ENCODE measurements at regions not wholly inside any gene's neighbourhood (a gene's known extent, or its start where the extent isn't known, plus 50 kb on each side); places are given as distances from the start of the nearest gene placed in this dataset.

DNA sequence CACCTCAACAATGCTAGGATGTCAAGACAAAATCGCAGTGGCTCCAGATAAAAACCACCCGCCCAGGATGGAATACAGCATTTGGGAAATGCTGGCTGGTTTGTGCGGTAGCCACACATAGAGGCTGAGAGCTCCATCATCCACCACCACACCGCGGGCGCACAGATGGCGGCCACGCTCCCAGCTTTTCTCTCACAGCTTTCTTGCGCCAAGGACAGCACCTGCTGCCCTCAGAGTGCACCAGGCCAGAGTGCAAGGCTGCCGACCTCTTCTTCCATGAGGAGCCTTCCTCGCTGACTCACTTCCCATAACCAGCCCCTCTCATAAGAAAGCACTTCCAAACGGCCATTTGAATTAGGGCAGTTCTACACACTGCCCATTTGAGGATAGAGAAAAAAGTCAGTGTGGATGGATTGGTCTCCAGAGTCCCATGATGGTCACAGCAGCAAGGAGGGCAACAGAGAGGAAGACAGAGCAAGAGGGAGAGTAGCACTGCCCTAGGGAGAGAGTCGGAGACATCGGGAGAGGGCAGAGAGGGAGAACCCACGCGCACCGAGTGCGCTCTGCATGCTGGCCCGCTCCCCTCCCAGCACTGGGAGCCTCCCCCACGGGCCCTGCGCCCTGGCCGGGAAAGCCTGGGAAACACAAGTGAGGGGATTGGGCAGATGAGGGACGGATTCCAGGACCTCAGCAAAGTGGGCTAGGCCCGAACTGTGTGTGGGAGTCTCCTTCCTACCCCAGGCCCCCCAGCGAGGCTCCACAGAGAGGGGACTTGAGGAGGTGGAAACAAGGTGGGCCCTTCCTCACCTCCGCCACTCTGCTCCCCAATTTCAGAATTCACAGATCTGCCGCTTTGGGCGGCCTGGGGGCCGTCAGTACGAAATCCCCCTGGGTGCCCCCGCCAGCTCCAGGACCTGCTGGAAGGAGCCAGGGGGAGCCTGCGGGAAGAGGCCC lies 156.9 kb downstream of the USP12 start:
- no peak for DNase-seq (ENCODE audit: low spot score)

DNA sequence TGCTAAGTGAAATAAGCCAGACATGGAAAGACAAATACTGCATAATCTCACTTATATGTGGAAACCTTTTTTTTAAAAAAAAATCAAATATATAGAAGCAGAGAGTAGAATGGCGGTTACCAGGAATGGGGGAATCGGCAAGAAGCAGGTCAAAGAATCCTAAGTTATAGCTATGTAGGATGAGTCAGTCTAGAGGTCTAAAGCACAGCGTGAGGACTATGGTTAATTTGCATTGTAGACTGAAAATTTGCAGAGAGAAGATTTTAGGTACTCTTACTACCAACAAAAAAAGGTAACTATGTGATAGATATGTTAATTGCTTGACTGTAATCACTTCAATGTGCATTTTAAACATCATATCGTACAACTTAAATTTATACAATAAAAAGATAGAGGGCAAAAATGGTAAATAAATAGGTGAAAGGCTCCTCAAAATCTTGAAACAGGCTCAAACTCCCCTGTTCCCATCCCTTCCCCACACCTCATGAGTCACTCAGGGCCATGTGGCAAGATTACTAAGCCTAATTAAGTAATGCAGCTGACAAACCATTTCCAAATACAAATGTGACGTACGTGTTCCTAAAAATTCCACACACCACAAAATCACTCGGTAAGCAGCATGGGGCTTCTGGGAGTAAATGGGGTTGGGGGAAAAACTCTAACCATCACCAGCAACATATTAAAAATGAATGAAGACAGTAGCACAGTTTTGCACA lies 159.0 kb downstream of the USP12 start:
- no peak for DNase-seq (ENCODE audit: low spot score)

DNA sequence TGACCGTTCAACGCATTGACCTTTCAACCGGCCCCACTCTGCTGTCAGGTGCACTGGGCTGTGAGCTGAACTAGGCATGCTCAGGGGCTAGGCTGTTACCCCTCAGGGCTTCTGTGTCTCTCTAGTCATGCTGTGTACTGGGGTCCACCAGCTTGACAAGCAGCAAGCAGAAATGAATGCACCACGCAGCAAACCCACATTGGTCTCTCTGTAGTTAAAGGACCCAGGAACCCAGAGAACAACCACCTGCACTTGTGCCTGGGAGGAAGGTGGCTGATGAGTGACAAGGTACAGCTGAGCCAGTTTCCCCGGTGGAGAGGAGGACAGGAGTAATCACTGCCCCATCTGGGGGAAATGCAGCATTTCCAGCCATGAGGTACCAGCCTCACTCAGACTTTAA lies 159.9 kb downstream of the USP12 start:
- no peak for DNase-seq (ENCODE audit: low spot score)

DNA sequence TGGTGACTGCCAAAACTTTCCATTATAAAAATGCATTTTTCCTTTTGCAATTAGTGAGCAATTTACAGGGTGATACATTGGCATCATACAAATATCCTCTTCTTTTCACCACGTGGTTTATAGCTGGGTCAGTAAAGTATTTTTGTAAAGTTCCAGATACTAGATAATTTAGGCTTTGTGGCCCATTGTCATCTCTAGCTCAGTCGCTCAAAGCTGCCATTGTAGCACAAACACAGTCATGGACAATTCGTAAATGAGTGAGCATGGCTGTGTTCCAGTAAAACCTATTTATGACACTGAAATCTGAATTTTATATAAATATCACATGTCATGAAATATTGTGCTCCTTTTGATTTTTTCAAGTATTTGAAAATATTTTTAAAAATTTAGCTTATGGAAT lies 162.9 kb downstream of the USP12 start:
- DNase-seq (ENCODE audit: low spot score), result no peak

DNA sequence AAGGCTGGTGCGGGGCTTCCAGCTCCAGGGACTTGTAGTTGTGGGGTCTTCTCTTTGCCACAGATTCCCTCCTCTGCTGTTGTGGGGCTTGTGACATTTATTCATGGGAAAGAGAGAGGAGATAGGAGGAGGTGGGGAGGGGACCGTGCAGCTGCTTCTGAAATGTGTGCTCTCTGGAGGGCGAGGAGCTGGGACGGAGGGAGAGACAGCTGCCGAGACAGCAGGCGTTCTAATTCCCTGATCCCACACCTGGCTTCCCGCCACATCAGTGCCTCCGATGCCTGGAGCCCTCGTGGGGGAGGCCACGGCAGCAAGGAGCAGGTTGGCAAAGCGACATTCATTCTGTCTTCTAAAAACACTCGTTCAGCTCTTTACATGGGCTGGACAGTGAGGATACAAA lies 164.4 kb downstream of the USP12 start:
- peak; percentile 84 for DNase-seq (ENCODE audit: low spot score)

DNA sequence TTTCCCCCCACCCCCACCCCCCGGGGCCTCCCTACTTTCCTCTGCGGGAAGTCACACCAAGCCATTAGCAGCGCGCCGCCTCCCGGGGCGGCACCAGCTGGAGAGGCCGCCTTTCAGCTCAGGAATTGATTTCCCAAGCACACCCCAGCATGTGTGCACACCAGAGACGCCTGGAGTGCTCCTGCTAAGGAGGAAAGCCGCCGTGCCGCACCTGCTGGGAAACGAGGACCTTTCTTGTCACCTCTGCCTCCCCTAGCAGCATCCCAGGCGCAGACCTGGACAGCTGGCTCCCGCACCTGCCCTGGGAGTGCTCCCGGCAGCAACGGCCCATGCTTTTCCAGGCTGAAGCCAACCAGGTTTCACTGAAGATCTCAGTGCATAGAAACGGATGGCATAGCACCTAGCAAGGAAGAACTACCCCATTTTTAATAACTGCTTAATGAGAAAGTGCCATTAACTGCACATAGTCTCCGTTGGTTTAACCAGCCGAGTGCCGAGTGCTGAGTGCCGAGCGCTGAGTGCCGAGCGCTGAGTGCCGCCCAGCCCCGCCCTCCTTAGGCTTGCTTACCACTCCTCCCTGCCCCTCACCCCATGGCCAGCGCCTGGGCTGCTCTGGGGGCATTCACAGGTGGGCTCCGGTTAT lies 165.0 kb downstream of the USP12 start:
- DNase-seq (ENCODE audit: low spot score), result peak; percentile 72

DNA sequence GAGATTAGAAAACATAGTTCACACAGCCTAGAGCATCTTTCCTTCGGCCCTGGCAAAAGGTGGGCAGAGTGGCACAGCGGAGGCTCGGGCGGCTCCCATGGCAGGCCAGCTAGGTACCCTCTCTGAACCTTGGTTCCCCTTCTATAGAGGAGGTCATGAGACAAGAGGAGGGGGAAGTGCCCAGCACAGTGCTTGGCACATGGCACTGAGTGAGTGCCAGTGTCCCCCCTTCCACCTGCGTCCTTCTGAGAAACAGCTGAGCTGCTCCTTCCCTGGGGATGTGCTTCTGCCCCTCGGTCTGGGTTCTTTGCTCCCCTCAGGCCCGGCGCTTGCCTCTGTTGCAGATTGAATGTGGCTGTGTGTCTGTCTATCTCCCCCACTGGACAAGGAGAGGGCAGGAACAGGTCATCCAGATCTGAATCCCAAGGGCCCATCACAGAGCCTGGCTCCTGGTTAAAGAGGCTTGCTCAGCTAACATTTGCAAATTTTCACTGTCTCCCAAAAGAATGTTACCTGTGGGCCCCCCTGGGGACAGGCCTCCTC lies 165.6 kb downstream of the USP12 start:
- no peak for DNase-seq (ENCODE audit: low spot score)

DNA sequence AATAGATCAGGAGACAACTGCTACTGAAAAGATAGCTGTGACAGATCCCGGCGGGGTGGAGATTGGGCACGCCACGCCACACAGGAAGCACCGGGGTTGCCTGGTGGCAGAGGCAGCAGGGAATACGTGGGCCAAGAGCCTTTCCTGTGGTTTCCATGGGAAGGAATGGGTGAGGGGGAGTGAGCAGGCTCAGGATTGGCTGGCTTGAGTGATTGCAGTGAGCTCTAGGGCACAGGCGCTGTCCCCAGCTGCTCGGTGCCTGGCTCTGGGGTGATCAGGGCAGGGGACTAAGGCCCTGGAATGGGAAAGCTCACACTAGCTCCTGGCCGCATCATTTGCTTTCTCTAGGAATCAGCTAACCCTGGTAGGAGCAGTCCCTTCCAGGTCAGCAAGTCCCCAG lies 166.1 kb downstream of the USP12 start:
- no peak for DNase-seq (ENCODE audit: low spot score)

DNA sequence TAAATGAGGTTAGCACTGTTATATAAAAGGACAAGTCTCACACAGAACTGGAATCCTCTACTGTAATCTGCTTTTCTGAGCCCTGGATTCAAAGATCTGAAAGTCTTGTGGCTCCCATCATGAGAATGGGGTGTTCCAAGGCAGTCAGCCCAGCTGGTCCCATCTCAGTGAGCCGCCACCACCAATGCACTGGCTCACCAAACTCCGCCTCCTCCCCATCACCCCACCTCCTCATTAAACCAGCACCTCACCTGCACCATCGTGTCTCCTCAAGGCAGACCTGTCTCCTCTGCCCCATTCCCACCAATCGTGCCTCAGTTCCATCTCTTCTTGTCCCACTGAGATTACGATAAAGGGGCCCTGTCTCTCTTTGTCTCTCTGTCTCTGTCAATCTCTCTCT lies 166.7 kb downstream of the USP12 start:
- DNase-seq (ENCODE audit: low spot score), result no peak

DNA sequence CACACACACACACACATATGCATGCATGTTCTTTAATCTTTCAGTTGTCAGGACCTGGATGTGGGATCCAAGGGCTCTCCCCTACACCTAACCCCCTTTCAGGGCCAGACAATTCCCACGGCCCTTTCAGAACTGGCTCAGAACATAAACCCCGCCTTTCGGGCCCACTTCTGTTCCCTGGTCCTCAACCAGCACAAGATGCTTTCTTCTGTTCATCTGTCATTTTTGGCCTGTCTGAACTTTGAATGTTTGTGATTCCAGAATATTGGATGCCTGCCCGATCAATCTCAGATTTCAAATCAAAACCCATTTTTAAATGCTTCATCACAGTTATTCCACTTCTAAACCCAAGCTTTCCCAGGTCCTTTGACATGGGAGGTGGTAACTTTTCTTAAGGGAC lies 167.3 kb downstream of the USP12 start:
- DNase-seq (ENCODE audit: low spot score), result no peak

DNA sequence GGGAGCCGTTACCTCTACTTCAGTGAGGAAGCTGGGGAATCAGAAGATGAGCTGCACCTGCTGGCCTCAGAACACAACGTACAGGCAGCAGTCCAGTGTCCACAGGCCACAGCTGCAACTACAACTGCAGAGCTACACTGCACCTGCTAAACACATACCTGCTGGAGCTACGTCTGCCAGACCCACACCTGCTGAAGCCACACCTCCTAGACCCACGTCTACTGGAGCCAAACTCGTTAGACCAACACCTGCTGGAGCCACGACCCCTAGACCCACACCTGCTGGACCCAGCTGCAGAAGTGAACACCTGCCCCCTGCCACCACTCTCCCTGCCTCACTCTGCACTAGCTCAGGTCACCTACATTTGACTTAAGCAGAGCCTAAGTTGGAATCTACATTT lies 169.9 kb downstream of the USP12 start:
- no peak for DNase-seq (ENCODE audit: low spot score)

DNA sequence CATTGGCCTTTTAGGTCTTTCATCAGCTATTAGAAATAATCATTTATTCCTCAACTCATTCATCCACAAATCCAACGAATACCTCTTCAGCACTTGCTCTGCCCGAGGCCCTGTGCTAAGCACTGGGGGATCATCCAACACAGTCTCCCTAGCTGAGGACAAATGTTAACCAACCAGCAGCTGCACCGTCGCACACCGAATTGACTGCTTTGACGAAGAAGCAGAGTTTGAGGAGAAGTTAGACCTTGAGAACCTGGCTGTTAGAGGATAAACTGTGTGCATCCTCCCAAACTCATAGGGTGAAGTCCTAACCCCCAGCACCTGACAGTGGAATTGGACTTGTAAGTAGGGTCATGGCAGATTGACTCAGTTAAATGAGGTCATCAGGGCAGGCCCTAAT lies 170.9 kb downstream of the USP12 start:
- no peak for DNase-seq (ENCODE audit: low spot score)

DNA sequence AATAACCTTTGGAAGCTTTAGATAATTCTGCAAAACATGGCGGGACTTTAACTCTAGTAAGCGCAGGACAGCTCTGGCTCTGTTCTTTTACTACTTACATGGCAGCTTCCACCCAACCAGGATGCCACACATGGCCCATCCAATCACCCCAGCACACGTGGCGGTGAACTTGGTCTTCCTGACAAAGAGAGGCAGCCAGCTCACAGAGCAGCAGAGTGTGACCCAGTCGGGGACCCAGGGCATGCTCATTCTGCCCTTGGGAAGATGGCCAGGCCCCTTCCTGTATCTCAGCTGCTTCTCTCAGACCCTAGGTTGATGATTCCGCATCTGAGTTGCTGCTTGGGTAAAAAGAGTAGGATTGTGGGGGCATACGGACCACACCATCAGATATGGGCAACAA lies 172.1 kb downstream of the USP12 start:
- DNase-seq (ENCODE audit: low spot score), result no peak

DNA sequence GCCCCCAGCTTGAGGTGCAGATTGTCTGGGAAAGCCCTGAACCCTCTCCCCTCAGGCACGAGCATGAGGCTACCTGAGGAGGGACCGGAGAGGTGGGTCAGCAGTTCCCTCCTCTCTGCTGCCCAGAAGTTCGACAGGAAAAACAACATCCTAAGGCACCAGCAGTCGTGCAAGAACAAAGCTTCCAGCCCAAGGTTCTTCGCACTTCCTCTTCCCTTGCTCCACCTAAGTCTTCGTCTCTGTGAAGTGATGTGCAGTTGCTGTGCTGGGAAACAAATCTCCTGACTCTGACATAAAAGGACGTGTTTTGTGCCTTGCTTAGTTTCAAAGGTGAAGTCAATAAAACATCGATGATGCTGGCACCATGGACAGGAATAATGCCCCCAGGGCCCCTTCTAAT lies 173.3 kb downstream of the USP12 start:
- no peak for DNase-seq (ENCODE audit: low spot score)

DNA sequence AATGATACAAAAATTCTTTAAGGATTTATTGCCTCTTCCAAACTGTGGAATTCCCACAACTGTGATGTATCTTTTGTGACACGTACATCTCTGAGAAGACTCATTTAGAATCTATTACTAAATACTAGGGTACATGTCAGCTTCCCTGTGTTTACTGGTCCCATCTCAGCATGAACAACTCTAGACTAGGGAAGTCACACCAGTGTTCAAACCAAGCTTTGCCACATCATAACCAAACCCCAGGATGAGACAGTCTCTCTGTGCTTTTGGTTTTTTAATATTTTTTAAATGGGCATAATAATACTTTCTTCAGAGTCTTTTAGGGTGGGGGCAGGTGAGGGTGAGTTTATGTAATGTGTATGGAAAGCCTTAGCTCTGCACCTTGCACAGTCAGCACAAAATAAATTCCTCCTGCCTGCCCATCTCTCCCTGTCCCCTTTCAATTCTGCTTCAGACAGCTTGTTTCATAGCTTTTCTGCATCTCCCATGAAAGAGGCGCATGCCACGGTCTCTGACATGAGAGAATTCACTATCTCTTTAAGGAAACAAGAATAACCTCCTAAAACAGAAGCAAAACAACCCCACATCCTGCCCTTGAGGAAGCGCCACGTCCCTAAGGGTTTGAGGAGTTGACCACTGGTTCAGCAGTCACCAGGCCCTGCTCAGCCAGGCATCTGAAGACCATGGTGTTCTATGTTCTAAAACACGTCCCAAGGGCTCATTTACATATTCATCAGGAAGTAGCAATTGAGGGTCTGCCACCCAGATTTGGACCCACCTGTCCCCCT lies 174.5 kb downstream of the USP12 start:
- DNase-seq (ENCODE audit: low spot score), result no peak

DNA sequence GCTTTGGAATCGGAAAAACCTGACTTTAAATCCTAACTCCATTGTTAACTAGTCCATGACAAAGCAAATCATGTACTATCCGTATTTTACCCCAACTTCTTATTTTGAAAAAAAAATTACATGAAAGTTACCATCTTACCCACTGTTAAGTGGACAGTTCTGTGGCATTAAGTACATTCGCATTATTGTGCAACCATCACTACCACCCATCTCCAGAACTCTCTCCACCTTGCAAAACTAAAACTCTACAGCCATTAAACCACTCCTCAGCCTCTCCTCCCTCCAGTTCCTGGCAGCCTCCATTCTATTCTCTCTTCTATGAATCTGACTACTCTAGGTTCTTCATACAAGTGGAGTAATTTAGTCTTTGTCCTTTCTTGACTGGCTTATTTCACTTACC lies 176.5 kb downstream of the USP12 start:
- no peak for DNase-seq (ENCODE audit: low spot score)

DNA sequence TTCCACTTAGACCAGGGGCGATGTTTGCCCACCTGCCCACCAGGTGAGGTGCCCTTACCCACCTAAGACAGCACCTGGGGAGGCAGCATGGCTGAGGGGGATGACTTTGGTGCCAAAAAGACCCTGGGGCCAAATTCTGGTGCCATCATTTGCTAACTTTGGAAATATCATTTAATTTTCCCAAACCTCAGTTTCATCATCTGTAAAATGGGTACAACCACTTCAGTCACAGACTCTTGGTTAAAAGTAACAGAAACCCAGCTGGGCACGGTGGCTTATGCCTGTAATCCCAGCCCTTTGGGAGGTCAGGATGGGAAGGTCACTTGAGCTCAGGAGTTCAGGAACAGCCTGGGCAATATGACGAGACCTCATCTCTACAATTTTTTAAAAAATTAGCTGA lies 177.8 kb downstream of the USP12 start:
- DNase-seq (ENCODE audit: low spot score), result no peak

DNA sequence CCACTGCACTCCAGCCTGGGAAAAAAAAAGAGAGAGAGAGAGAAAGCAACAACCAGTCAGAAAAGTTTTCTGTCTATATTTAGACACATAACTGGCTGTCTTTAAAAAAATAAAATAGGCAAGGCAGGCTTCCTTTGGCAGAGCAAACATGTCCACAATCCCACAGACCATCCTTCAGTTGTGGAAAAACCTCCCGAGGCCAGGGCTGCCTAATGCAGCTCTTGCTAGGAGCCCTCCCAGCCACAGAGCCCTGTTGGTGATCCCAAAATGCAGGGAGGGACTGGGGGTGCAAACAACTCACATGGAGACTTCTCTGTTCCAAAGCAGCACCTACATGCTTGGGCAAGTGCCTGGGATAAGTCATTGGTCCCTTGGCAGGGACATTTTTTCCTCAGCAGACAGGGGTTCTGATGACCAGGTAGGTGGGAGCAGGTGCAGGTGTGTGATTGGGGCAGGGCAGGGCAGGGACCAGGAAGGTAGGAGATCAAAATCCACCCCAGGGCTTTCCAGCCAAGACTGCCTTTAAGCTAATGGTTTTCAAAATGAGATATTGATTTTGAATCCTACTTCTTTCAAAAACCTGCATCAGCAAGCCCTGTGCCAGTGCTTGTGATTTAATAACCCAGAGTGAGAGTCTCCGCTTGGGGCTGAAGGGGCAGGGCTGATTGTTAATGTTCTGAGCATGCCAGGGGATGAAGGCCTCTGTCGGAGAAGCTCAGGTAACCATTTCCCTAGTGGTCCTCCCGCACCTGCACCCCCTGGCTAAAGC lies 178.5 kb downstream of the USP12 start:
- DNase-seq (ENCODE audit: low spot score), result no peak

DNA sequence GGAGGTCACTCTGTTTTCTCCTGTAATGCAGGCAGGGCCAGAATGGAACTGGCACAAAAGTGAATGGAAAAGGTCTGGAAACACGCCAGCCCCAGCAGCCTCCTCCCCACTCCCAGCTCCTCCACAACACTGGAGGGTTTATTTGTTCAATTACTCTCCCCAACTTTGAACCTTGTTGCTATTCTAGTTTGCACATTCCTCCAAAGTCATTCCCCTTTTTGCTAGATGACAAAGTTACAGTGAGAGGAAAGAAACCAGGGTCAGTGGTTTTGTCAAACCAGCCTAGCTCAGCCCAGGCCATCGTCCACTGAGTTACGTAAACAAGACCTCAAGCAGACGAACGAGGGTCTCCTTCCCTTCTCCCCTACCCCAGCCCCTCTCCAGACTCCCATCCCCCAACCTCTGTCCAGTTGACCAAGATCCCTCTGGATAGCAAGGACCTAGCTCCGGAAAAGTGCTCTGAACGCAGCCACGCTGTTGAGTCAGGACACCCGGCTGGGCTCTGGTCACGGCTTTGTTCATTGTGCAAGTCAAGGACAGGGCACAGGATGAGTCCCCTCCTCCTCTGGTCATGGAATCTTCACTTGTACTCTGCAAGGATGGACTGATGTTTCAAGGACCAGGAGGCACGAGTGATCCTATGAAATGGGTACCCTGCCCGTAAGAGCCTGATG lies 180.0 kb downstream of the USP12 start:
- no peak for DNase-seq (ENCODE audit: low spot score)

DNA sequence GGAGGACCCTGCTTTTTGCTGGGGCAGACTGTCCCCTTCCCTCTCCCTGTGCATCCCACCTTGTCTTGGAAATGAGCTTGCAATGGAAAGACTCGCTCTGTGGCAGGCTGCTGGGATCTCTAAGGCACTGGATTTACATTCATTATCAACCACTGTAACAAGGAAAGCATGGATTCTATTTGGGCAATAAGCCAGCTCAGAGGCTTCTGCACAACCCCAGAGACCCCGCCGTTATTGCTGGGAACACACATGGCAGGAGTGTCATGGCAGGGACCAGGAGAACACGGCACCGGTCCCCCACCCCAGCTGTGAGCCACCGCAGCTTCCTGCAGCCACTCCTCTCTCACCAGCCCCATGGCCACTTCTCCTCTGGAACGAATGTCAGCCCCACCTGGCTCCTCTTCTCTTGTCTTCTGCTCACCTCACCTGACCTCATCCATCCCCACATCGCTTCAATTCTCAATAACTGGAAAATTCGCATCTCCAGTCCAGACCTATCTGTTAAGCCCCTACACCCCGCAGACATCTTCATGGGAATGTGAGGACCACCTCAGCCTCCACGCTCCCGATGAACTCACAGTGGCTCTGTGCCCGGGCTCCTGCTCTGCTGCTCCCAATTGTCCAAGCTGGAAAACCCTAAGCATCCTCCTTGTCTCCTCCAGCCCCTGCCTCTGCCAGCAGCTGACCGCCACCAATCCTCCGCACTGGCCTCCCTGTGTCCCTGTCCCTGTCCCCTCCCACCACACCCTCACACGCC lies 181.5 kb downstream of the USP12 start:
- DNase-seq (ENCODE audit: low spot score), result no peak

Data from D341Med (cell line).